Astrocyte of the cerebellum (primary cell): ENCODE measurements at regions not wholly inside any gene's neighbourhood (a gene's known extent, or its start where the extent isn't known, plus 50 kb on each side); places are given as distances from the start of the nearest gene placed in this dataset.

ENCODE experiments used
- DNase-seq: peaks from one replicate; pipeline ENCODE4 v3.0.0-alpha.2; 2011; ENCODE audit warnings: low read depth
- H3K4me3 ChIP-seq: 2 replicates; pipeline ENCODE4 v1.5.1; 2011; ENCODE audit warnings: mild to moderate bottlenecking, low read depth, low read length, moderate library complexity
- CTCF ChIP-seq: IDR thresholded peaks from 2 replicates; pipeline ENCODE4 v1.5.1; 2012; ENCODE audit warnings: low read length, low read depth, moderate library complexity, mild to moderate bottlenecking; ENCODE audit errors: missing control alignments
- in situ Hi-C: cut with HindIII; loops from 2 replicates; pipeline ENCODE4 v1.10.0; 2017; ENCODE audit warnings: low sequenced_read_pairs

GRCh38 chr20:56976336-56976735, 290.1 kb downstream of the BMP7 start:
- TF ChIP-seq CTCF, result no peak
- H3K4me3 ChIP-seq, result no peak overlapping the region
- in situ Hi-C loops, result no loop called here
- DNase-seq, result no peak

- no peak for DNase-seq
- TF ChIP-seq CTCF, result no peak
- in situ Hi-C loops, result no loop called here
- no peak overlapping the region for H3K4me3 ChIP-seq
These were observed 288.0 kb downstream of the BMP7 start for GRCh38 chr20:56978475-56978874.

GRCh38 chr20:56979125-56979524, 287.3 kb downstream of the BMP7 start:
- H3K4me3 ChIP-seq, result no peak overlapping the region
- in situ Hi-C loops, result no loop called here
- TF ChIP-seq CTCF, result no peak
- DNase-seq, result no peak

- no peak for TF ChIP-seq CTCF
These were observed 285.1 kb downstream of the BMP7 start for GRCh38 chr20:56981301-56981700.

GRCh38 chr20:56983813-56984212, 282.6 kb downstream of the BMP7 start:
- no peak for TF ChIP-seq CTCF
- DNase-seq, result no peak

More at GRCh38 chr20:56981301-56981700, 285.1 kb downstream of the BMP7 start:
- in situ Hi-C loops, result no loop called here
- H3K4me3 ChIP-seq, result no peak overlapping the region
- DNase-seq, result no peak

GRCh38 chr20:56985066-56985685, 281.3 kb downstream of the BMP7 start:
- in situ Hi-C loops, result no loop called here
- no peak for TF ChIP-seq CTCF
- H3K4me3 ChIP-seq, result no peak overlapping the region
- no peak for DNase-seq

More at GRCh38 chr20:56983813-56984212, 282.6 kb downstream of the BMP7 start:
- no peak overlapping the region for H3K4me3 ChIP-seq
- in situ Hi-C loops, result no loop called here
